NOMO-1 treated with DMSO at 0.1 percent for 48 hours (cell line): ENCODE measurements at regions not wholly inside any gene's neighbourhood (a gene's known extent, or its start where the extent isn't known, plus 50 kb on each side); places are given as distances from the start of the nearest gene placed in this dataset.
"Not testable (repeated sequence)": the region's sequence is repeated elsewhere in the genome, so short reads cannot be mapped to it uniquely, and the experiment has no call there.

ENCODE experiments used
- DNase-seq: peaks from one replicate; lab custom pipeline; 2025; ENCODE audit not compliant: unreplicated experiment; lab: John Stamatoyannopoulos, UW

DNA sequence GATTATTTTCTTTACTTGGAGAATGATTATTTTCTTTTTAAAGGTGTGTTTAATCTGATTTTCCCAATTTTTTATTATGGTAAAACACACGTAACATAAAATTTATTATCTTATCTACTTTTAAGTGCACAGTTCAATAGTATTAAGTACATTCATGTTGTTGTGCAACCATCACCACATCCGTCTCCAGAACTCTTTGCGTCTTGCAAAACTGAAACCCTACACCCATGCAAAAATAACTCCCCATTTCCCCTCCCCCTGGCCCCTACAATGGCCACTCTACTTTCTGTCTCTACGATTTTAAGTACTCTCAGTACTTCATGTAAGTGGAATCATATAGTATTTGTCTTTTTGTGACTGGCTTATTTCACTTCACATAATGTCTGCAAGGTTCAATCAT, 230.7 kb downstream of the SATB1 start:
- DNase-seq, result peak; percentile 67

DNA sequence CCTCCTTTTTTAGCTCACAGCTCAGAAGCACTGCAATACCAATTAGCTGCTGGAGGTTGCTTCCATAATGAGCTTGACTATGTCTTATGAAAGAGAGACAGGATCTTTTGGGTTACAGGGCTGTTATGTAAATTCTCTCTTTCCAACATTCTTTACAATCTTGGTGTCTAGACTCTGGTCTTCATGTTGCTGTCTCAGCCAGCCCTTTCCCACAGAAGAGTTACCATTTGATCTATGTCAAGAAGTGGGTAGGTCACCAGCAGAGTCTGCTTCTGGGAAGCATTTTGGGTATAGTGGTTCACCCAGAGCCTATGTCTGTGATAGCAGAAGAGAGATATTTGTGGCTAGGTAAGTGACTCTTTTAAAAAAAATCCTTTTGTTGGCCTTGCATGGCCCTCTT, 234.5 kb downstream of the SATB1 start:
- DNase-seq, result no peak

GRCh38 chr3:18189282-18190050, 235.7 kb downstream of the SATB1 start:
- no peak for DNase-seq

- DNase-seq, result no peak
Observed at GRCh38 chr3:18188491-18188890, 236.6 kb downstream of the SATB1 start.

GRCh38 chr3:18185624-18186023, 239.5 kb downstream of the SATB1 start:
- no peak for DNase-seq

DNA sequence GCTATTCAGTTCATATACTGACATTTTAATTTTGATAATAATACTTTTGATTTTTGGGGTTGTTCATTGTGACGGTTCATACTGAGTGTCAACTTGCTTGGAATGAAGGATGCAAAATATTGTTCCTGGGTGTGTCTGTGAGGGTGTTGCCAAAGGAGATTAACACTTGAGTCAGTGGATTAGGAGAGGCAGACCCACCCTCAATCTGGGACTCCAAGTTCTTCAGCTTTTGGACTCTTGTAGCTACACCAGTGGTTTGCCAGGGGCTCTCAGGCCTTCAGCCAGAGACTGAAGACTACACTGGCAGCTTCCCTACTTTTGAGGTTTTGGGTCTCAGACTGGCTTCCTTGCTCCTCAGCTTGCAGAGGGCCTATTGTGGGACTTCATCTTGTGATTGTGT, 242.2 kb downstream of the SATB1 start:
- not testable (repeated sequence) for DNase-seq

GRCh38 chr3:18179521-18179920, 245.6 kb downstream of the SATB1 start:
- DNase-seq, result no peak

DNA sequence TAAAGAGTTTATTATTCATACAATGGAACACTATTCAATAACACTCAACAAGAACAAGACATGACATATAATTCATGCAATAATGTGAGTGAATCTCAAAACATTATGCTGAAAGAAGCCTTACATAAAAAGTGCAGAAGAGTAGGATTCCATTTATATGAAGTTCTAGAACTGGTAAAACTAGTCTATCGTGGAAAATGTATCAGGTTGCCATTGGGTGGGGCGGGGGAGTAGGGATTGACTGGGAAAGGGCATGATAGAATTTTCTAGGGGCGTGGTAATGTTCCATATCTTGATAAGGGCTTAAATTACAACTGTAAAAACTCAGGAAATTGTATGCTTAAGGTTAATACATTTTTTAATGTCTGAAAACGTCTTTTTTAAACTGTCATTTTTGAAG, 247.9 kb downstream of the SATB1 start:
- no peak for DNase-seq

GRCh38 chr3:18173891-18174290, 251.2 kb downstream of the SATB1 start:
- not testable (repeated sequence) for DNase-seq

GRCh38 chr3:18159681-18160080, 265.5 kb downstream of the SATB1 start:
- no peak for DNase-seq

GRCh38 chr3:18153571-18154173, 271.5 kb downstream of the SATB1 start:
- DNase-seq, result peak; percentile 78

DNA sequence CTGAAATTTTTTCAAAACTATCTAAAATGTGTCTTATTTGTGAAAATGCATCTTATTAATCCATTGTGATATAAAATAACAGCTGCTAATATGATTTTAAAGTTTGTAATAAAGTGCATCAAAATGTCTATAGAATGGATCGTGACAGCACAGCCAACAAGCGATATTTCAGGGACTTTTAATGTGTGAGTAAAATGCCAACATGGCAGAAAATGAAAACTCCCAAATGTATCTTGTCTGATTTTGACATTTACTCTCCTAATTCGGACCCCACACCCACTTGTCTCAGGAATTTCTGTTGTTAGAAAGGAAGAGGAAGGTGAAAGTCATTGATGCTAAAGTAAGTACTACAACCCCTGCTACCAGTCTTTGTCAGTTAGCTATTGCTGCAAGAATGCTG, 273.9 kb downstream of the SATB1 start:
- no peak for DNase-seq

- DNase-seq, result no peak
Observed at GRCh38 chr3:18149935-18150334, 275.2 kb downstream of the SATB1 start.

- DNase-seq, result no peak
Observed at GRCh38 chr3:18149386-18149785, 275.8 kb downstream of the SATB1 start.

DNA sequence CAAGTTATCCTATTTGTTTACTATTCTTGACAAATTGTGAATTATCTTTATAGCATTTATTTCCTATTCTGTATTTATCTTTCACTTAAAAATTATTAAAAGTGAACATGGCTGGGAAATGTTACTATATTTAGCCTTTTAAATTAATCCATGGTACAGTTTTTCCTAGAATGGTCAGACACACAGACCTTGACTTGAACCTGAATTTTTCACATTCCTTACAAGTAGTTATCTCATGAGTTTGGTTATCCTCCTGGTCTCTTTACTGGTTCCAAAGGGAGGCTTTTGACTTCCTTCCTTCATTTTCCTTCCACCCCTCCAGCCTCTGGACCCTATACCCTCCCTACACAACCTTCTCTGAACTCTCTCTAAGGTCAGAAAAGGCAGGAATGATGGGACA, 280.6 kb downstream of the SATB1 start:
- DNase-seq, result no peak

GRCh38 chr3:18143258-18143780, 281.8 kb downstream of the SATB1 start:
- DNase-seq, result no peak

DNA sequence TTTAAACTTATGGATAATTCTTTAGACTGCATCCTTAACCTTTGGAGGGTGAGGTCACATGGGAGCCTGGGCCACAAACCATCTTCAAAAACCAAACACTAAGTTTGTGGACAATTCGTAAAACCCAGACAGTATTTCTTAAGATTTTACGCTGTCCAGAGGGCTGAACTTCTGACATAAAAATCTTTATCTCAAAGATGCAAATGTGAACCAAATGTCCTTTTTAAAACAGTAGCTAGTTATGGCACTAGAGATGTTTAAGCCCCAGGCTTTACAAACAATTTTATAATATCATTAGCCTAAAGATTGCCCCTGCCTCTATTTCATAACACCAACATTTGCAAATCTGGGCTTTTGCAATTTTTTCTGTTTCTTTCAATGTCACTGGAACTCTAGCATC, 287.2 kb downstream of the SATB1 start:
- DNase-seq, result no peak

DNA sequence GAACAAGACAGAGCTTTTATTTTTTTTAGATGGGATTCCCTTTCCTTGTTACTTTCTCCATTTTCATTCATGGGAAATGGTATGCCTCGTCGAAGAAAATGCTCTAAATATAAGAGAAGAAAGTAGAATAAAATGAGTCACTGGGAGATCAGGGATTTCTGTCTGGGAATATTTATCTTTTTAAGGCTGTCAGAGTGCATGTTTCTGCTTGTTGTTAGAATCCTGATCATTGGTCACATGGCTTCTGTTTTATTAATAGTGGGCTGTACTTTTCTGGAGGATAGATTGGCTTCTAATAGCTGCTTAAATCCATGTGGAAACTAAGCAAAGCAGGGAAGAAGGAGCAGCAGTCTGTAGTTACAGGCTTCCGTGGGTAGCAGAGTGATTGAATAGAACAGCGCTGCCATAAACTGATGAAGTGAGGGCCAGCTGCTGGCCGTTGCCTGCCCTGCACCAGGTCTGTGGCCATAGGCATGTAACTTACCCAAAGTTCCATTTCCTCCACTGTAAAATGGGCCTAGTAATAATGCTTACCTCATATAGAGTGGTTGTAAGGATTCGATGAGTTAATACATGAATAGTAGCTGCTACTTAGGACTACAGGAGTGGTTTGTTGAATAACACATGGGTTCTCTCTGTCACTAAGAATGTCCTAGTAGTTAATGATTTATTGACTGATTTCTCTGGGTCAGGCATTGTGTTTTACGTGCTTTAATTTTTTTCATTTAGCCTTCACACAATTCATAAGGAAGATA, 289.9 kb downstream of the SATB1 start:
- DNase-seq, result no peak

GRCh38 chr3:18134386-18135059, 290.6 kb downstream of the SATB1 start:
- DNase-seq, result no peak

DNA sequence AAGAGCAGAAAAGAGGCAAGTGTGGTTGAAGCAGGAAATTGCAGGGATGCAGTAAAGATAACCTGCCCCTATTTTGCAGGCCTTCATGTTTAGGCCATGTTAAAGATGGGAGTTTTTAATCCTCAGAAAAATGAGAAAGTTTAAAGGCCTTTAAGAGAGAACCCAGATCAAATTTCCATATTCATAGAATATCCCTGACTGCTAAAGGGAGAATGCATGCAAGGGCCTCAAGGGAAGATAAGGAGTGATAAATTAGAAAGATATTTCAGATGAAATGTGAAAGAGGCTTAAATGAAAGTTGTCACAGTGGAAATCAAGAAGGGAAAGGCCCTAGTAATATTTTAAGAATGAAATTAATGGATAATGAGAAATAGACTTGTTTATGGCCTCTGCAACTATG, 292.1 kb downstream of the SATB1 start:
- DNase-seq, result no peak
